ENCODE measurements at regions not wholly inside any gene's neighbourhood (a gene's known extent, or its start where the extent isn't known, plus 50 kb on each side); places are given as distances from the start of the nearest gene placed in this dataset.

DNA sequence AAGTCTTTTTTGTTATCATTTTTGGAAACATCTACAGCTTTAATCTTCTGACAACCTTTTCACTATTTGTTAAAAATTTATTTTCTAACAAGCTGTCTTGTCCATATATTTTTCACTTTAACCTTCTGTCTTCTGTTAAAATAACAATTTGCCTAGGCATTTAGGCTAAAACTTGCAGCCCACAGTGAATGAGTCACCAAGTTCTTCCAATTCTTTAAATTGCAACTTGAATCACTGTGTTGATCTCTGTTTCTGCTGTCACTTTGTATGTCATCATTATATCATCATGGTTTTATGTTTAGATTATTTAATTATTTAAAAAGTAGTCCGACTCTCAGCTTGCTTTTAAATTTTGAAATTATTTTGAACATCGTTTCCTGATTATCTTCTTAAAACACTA is 473.8 kb upstream of the PTPRD start:
- DNase-seq (ENCODE audit: low read depth) = peak; percentile 19
- H3K4me3 ChIP-seq (ENCODE audit: control insufficient read depth, low read depth, low read length) = no peak overlapping the region
- TF ChIP-seq, protein P1, sequence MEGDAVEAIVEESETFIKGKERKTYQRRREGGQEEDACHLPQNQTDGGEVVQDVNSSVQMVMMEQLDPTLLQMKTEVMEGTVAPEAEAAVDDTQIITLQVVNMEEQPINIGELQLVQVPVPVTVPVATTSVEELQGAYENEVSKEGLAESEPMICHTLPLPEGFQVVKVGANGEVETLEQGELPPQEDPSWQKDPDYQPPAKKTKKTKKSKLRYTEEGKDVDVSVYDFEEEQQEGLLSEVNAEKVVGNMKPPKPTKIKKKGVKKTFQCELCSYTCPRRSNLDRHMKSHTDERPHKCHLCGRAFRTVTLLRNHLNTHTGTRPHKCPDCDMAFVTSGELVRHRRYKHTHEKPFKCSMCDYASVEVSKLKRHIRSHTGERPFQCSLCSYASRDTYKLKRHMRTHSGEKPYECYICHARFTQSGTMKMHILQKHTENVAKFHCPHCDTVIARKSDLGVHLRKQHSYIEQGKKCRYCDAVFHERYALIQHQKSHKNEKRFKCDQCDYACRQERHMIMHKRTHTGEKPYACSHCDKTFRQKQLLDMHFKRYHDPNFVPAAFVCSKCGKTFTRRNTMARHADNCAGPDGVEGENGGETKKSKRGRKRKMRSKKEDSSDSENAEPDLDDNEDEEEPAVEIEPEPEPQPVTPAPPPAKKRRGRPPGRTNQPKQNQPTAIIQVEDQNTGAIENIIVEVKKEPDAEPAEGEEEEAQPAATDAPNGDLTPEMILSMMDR (conservative IDR thresholded peaks at IDR 0.05; ENCODE audit: control insufficient read depth, insufficient read depth, low read depth, low read length) = no peak

DNA sequence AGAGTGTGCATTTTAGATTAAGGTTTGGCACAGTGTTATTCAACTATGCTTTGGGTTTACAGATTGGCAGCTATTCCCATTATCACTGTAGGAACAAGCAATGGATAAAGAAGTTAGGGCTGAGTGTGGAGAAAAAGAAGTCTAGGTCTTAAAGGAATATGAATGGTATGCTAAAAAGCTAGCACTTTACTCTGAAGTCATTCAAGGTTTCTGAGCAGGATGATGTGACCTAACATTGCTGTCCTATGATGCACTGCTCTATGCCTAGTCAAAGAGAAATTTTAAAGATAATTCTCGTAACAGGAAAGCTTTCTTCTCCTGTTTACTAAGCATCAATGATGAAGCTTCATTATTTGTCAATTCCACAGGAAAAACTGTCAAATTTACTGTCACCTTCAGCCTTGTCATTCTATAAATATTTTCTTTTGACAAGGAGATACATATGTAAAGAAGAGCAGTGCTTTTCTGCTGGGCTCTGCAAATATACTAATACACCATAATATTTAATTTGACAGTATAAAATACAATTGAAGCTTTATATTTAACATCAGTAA is 476.1 kb upstream of the PTPRD start:
- H3K4me3 ChIP-seq (ENCODE audit: control insufficient read depth, low read depth, low read length) = no peak overlapping the region
- no peak for DNase-seq (ENCODE audit: low read depth)
- TF ChIP-seq, protein P1 (conservative IDR thresholded peaks at IDR 0.05; ENCODE audit: control insufficient read depth, insufficient read depth, low read depth, low read length) = no peak

DNA sequence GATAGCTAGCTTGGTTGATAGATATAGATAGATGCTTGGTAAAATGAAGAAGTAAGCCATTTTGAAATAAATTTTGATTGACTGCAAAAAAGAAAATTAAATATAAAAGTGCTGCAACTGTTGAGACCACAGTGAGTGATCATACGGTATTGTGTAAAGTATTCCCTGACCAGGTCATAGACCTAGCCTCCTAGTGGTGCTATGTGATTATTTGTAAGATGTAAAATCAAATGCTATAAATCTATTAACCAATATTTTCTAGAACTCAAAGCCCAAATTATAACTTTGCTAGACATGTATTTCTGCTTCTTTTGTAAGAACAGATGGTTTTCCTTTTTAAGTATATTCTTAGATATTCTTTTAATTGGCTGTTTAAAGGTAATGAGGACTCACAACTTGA is 480.2 kb upstream of the PTPRD start:
- DNase-seq (ENCODE audit: low read depth) = no peak
- TF ChIP-seq, protein P1 (conservative IDR thresholded peaks at IDR 0.05; ENCODE audit: control insufficient read depth, insufficient read depth, low read depth, low read length) = no peak
- no peak overlapping the region for H3K4me3 ChIP-seq (ENCODE audit: control insufficient read depth, low read depth, low read length)

DNA sequence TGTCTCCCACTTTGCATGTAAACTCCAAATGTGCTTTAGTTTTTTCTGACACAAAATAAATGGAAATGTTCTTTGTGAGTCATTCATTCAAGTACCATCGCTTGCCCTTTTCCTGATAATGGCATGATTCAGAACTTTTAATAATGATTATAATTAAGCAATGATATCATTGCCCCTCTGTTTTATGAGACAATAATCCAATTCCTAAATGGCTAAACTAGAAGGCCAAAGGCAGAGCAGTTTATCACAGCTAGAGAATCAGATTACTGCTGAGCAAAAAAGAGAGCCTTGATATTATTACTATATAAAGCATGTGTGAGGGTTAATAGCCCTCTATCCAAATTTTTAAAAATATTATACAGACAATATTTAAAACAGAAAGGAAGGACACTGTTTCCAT is 484.2 kb upstream of the PTPRD start:
- no peak for DNase-seq (ENCODE audit: low read depth)
- TF ChIP-seq, protein P1 (conservative IDR thresholded peaks at IDR 0.05; ENCODE audit: control insufficient read depth, insufficient read depth, low read depth, low read length) = no peak
- H3K4me3 ChIP-seq (ENCODE audit: control insufficient read depth, low read depth, low read length) = no peak overlapping the region

DNA sequence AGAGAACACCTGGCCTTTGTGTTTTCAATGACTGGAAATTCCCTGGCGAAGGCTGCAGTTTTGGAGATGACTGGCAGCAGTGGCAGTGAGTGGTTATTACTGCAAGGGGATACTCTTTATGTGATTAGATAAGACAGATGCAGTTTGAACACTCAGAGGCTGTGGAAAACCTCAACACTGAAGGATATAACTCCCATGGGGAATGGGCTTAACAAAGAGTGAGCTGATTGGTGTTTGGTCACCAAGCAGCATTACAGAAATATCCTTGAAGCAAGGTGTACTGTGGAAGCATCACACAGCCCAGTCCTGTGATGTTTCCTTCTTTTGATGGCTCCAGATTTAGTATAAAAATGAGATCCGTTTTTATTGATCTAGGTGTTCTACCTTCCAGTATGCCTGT is 490.7 kb upstream of the PTPRD start:
- no peak overlapping the region for H3K4me3 ChIP-seq (ENCODE audit: control insufficient read depth, low read depth, low read length)
- no peak for DNase-seq (ENCODE audit: low read depth)
- TF ChIP-seq, protein P1 (conservative IDR thresholded peaks at IDR 0.05; ENCODE audit: control insufficient read depth, insufficient read depth, low read depth, low read length) = no peak

DNA sequence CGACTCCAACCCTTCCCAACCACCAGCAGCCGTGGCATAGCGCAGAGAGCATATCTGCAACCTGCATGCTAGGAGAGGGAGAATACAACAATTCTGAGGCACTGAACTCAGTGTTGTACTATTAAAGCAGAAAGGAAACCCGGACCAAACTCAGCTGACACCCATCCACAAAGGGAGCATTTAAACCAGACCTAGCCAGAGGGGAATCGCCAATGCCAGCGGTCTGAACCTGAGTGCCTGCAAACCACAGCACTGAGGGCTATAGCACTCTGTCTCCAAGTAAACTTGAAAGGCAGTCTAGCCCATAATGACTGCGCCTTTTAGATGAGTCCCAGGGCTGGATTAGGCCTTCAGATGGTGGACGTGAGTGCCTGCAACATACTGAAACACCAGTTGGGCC is 494.4 kb upstream of the PTPRD start:
- DNase-seq (ENCODE audit: low read depth) = no peak
- TF ChIP-seq, protein P1 (conservative IDR thresholded peaks at IDR 0.05; ENCODE audit: control insufficient read depth, insufficient read depth, low read depth, low read length) = no peak

DNA sequence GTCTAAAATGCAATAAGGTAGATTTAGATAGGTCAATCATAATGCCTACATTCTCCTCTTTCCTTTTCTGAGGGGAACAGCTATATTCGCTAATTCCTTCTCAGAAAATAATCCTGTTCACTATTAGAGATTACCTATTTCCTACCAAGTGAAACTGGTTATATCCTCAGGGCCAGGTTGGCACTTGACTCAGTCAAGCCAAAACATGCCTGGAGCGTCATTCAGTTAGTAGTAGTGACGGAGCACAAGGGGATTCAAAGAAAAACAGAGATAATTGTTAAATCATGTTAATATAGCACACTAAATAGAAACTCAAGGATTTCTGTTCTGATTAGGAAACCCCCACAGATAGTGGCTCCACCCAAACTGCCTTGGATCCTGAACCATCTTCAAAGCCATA is 515.4 kb upstream of the PTPRD start:
- H3K4me3 ChIP-seq (ENCODE audit: control insufficient read depth, low read depth, low read length) = no peak overlapping the region
- TF ChIP-seq, protein P1 (conservative IDR thresholded peaks at IDR 0.05; ENCODE audit: control insufficient read depth, insufficient read depth, low read depth, low read length) = no peak
- no peak for DNase-seq (ENCODE audit: low read depth)

More for the DNA sequence above, 494.4 kb upstream of the PTPRD start:
- H3K4me3 ChIP-seq (ENCODE audit: control insufficient read depth, low read depth, low read length) = no peak overlapping the region
